ENCODE measurements at regions not wholly inside any gene's neighbourhood (a gene's known extent, or its start where the extent isn't known, plus 50 kb on each side); places are given as distances from the start of the nearest gene placed in this dataset.

DNA sequence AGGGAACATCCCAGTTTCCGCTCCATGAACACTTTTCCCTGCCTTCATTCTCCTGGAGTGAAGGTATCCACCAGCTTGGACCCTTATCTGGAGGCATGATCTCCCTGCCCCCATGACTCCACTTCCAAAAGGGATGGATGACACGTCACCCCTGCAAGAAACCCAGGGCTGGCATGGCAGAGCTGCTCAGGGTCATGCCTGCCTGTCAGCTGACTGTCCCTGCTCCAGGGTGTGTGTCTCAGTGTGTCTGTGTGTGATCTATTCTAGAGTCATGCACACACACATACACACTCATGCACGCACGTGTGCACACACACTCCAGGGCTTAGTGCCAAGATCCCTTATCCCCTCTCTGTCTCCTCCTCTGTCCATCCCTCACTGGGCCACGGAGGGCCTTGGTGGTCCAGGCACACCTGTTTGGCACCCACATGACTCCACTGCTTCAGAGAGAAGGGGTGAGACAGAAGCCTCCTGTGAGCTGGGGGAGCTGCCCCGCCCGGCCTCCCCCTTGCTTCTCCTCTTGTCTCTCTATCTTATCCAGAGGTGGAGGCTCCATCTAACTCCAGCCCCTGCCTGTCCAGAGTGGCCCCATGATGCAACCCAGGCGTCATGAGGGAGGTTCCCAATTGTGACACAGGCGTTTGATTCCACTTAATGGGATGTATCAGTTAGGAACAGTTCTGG is 290.9 kb downstream of the CDC5L start:
- TF ChIP-seq CHD2 (IDR thresholded peaks at IDR 0.05; ENCODE audit: low read length, partially characterized antibody) = no peak
- TF ChIP-seq, protein P1, sequence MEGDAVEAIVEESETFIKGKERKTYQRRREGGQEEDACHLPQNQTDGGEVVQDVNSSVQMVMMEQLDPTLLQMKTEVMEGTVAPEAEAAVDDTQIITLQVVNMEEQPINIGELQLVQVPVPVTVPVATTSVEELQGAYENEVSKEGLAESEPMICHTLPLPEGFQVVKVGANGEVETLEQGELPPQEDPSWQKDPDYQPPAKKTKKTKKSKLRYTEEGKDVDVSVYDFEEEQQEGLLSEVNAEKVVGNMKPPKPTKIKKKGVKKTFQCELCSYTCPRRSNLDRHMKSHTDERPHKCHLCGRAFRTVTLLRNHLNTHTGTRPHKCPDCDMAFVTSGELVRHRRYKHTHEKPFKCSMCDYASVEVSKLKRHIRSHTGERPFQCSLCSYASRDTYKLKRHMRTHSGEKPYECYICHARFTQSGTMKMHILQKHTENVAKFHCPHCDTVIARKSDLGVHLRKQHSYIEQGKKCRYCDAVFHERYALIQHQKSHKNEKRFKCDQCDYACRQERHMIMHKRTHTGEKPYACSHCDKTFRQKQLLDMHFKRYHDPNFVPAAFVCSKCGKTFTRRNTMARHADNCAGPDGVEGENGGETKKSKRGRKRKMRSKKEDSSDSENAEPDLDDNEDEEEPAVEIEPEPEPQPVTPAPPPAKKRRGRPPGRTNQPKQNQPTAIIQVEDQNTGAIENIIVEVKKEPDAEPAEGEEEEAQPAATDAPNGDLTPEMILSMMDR (IDR thresholded peaks at IDR 0.05) = no peak
- TF ChIP-seq, protein P2, sequence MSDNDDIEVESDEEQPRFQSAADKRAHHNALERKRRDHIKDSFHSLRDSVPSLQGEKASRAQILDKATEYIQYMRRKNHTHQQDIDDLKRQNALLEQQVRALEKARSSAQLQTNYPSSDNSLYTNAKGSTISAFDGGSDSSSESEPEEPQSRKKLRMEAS (IDR thresholded peaks at IDR 0.05; ENCODE audit: low read depth) = no peak

Data from SK-N-SH (cell line).